Activated T-cell treated with anti-CD3 and anti-CD28 coated beads, Interleukin-2, amount 50 U/mL, for 72 hours (primary cell): ENCODE measurements at regions not wholly inside any gene's neighbourhood (a gene's known extent, or its start where the extent isn't known, plus 50 kb on each side); places are given as distances from the start of the nearest gene placed in this dataset.

Source experiments
- ATAC-seq, 2 donors: fragments of 150-1000 bp; cut with Tn5 transposase; replicated peaks in 1 of 2; 2 replicates each; pipeline ENCODE4 v1.10.0; 2021; ENCODE audit warnings: moderate library complexity in 2 of 2, mild to moderate bottlenecking in 1 of 2
- DNase-seq, 2 donors: peaks; one replicate each; pipeline ENCODE4 v3.0.0; 2021 to 2022; ENCODE audit warnings: mixed read lengths in 1 of 2
- H3K27ac Mint-ChIP-seq: one replicate; pipeline ENCODE4 v1.8.0; 2022; ENCODE audit warnings: mild to moderate bottlenecking, moderate library complexity, mixed read lengths
- H3K27me3 Mint-ChIP-seq: one replicate; pipeline ENCODE4 v1.8.0; 2022; ENCODE audit warnings: low read depth, mixed read lengths
- H3K36me3 Mint-ChIP-seq, 2 donors: one replicate each; pipeline ENCODE4 v1.8.0; 2022; ENCODE audit warnings: mixed read lengths in 2 of 2, mild to moderate bottlenecking in 1 of 2; ENCODE audit not compliant: insufficient read depth in 2 of 2
- H3K4me1 Mint-ChIP-seq: one replicate; pipeline ENCODE4 v1.8.0; 2022; ENCODE audit warnings: low read depth, mixed read lengths
- H3K4me3 Mint-ChIP-seq, 2 donors: one replicate each; pipeline ENCODE4 v1.8.0; 2022; ENCODE audit warnings: mild to moderate bottlenecking in 2 of 2, mixed read lengths in 2 of 2, moderate library complexity in 2 of 2
- H3K9me3 Mint-ChIP-seq, 2 donors: one replicate each; pipeline ENCODE4 v1.8.0; 2022; ENCODE audit warnings: mixed read lengths in 2 of 2

- DNase-seq, result no peak
- Mint-ChIP-seq H3K27me3 (no peaks in the 10 kb centered on the region), H3K4me3 (no peak overlapping the region), H3K9me3 (peaks cover 0 to 9% of the 10 kb centered on the region in 2 donors), H3K4me1 (no peaks in the 10 kb centered on the region), H3K27ac (no peak overlapping the region), H3K36me3 (no peaks in the 10 kb centered on the region)
- no peak for ATAC-seq
Measured at GRCh38 chrX:28303486-28303885, 283.8 kb upstream of the IL1RAPL1 start.

DNA sequence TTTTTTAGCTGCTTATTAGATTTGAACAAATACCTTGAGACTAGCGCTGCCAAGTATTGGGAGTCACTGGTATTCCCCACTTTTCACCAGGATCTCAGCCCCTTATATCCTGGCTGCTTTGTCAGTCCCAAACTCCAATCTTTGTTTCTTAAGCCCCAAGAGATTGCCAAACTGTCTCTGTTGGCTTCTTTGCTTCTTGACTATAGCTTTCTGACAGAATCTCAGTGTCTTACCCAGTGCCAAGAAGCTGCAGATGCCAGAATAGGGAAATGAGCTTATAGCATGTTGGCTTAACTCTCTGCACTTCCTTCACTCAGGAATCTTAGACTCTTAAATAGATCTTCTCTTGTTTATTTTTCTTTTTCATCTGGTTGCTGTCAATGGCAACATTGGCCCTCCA is 297.5 kb upstream of the DCAF8L1 start:
- H3K27ac Mint-ChIP-seq, result no peak overlapping the region
- DNase-seq, result no peak
- H3K9me3 Mint-ChIP-seq, result peaks cover 3 to 12% of the 10 kb centered on the region in 2 donors
- no peaks in the 10 kb centered on the region for H3K27me3 Mint-ChIP-seq
- H3K4me3 Mint-ChIP-seq, result no peak overlapping the region
- H3K36me3 Mint-ChIP-seq, result no peaks in the 10 kb centered on the region
- no peak for ATAC-seq
- H3K4me1 Mint-ChIP-seq, result no peaks in the 10 kb centered on the region

- no peak for ATAC-seq
- Mint-ChIP-seq H3K9me3 (peaks cover 3 to 12% of the 10 kb centered on the region in 2 donors), H3K4me1 (no peaks in the 10 kb centered on the region), H3K27ac (no peak overlapping the region), H3K27me3 (no peaks in the 10 kb centered on the region), H3K36me3 (no peaks in the 10 kb centered on the region), H3K4me3 (no peak overlapping the region)
- no peak for DNase-seq
Measured at GRCh38 chrX:28278251-28278650, 297.0 kb upstream of the DCAF8L1 start.

DNA sequence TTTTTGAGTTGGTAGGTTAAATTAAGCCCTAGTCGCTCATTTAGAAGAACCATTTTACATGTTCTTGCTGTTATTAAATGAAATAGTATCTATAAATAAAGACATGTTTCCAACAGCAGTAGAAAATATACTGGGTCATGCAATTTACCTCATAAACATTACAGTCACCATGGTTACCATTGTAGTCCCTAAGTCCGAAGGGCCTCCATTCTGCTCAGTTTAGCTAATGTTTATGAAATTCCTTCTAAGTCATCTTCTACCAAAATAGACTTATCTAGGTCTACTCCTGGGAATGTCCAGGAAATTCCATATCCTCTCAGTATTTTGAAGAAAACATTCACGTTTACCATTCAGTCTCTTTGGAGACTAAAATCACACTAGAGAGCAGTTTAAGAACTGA is 292.5 kb upstream of the DCAF8L1 start:
- Mint-ChIP-seq H3K4me1 (no peaks in the 10 kb centered on the region), H3K27ac (no peak overlapping the region), H3K4me3 (no peak overlapping the region), H3K27me3 (no peaks in the 10 kb centered on the region), H3K9me3 (peaks cover 0 to 3% of the 10 kb centered on the region in 2 donors), H3K36me3 (no peaks in the 10 kb centered on the region)
- DNase-seq (no peak), ATAC-seq (no peak)

- H3K4me3 Mint-ChIP-seq, result no peak overlapping the region
- H3K36me3 Mint-ChIP-seq, result no peaks in the 10 kb centered on the region
- H3K27me3 Mint-ChIP-seq, result no peaks in the 10 kb centered on the region
- no peak for ATAC-seq
- H3K9me3 Mint-ChIP-seq, result no peaks in the 10 kb centered on the region
- no peak overlapping the region for H3K27ac Mint-ChIP-seq
- H3K4me1 Mint-ChIP-seq, result no peaks in the 10 kb centered on the region
- no peak for DNase-seq
Measured at GRCh38 chrX:28246675-28247074, 265.4 kb upstream of the DCAF8L1 start.

DNA sequence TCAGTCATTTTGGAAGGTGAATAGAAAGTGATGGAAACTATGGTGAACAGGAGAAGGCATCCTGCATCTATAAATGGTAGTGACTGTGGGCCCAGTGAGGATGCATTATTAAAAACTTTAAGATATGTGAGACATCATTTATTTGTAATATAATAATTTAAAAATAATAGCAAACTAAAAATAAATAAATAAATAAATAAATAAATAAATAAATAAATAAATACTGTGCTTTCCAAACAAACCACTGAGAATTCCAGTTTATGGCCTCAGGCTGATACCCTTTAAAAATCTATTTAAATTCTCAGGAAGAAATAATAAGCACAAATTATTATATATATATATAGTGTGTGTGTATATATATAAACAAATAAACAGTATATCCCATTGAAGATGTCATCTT is 248.0 kb upstream of the DCAF8L1 start:
- no peak for ATAC-seq
- H3K27me3 Mint-ChIP-seq, result no peaks in the 10 kb centered on the region

DNA sequence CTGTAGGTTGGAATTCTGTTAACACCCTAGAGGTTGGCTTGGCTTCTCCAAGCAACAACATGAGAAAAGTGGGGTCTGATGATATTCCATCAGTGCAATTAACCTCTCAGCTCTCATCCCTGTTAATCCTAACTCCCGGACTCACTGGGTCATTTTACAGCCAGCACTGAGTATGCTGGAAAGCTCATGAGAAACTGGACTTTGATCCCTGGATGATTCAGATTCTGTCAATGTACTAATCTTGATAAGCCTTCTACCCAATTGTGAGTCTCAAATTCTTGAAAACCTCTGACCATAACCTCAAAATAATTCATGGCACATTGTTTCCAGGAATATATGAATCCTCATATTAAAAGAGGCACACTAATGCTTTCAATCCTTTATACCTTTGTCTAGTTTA is 244.3 kb upstream of the DCAF8L1 start:
- Mint-ChIP-seq H3K4me3 (no peak overlapping the region), H3K36me3 (no peaks in the 10 kb centered on the region), H3K27ac (no peak overlapping the region), H3K9me3 (peaks cover 0 to 4% of the 10 kb centered on the region in 2 donors), H3K27me3 (no peaks in the 10 kb centered on the region), H3K4me1 (no peaks in the 10 kb centered on the region)
- ATAC-seq (no peak), DNase-seq (no peak)

More for the DNA sequence above, 248.0 kb upstream of the DCAF8L1 start:
- no peak for DNase-seq
- Mint-ChIP-seq H3K27ac (no peak overlapping the region), H3K4me3 (no peak overlapping the region), H3K36me3 (no peaks in the 10 kb centered on the region), H3K4me1 (no peaks in the 10 kb centered on the region), H3K9me3 (peaks cover 0 to 1% of the 10 kb centered on the region in 2 donors)

- H3K36me3 Mint-ChIP-seq, result no peaks in the 10 kb centered on the region
- ATAC-seq, result no peak
Measured at GRCh38 chrX:28223991-28224390, 242.7 kb upstream of the DCAF8L1 start.

DNA sequence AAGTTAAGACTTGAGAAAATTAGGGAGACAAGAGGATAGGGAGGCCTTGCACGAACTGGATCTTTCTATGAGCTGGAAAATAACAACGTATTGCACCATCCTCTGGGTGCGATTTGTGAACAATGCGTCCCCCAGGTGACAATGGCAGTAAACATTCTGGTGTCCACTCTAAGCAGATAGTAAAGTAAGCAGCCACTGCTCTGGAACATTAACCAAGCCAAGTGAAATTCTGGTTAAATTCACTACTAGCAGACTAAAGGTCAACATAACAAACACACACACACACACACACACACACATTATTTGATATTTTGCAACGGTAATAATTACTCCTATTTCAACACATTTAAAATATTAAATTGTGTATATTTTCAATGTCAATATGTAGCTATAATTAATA is 242.2 kb upstream of the DCAF8L1 start:
- H3K27me3 Mint-ChIP-seq, result no peaks in the 10 kb centered on the region
- no peak overlapping the region for H3K27ac Mint-ChIP-seq
- DNase-seq (no peak), ATAC-seq (no peak)
- H3K36me3 Mint-ChIP-seq, result no peaks in the 10 kb centered on the region
- H3K9me3 Mint-ChIP-seq, result peaks cover 0 to 4% of the 10 kb centered on the region in 2 donors
- H3K4me1 Mint-ChIP-seq, result no peaks in the 10 kb centered on the region
- H3K4me3 Mint-ChIP-seq, result no peak overlapping the region

More at GRCh38 chrX:28223991-28224390, 242.7 kb upstream of the DCAF8L1 start:
- Mint-ChIP-seq H3K27me3 (no peaks in the 10 kb centered on the region), H3K4me1 (no peaks in the 10 kb centered on the region), H3K27ac (no peak overlapping the region), H3K9me3 (peaks cover 0 to 4% of the 10 kb centered on the region in 2 donors), H3K4me3 (no peak overlapping the region)
- DNase-seq, result no peak

DNA sequence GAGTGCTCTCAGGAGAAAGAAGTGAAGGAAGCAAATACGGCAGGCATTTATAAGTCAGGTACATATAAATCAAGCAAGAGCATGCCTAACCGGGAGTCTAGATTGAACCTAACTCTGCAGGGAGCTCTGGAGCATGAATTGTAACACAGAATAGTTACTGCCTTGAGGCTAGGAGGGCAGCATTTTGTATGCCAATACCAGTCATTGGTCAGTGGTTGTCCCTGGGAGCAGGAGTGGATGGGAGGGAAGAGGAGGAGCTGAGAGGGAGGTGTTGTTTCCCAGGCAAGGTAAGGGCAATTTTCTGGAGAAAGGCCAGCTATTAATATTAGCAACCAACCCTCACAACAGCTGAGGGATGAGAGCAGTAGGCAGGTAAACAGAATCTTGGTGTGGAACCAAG is 224.7 kb upstream of the DCAF8L1 start:
- no peak for DNase-seq
- no peak for ATAC-seq
- Mint-ChIP-seq H3K9me3 (peaks cover 0 to 3% of the 10 kb centered on the region in 2 donors), H3K4me3 (no peak overlapping the region), H3K36me3 (no peaks in the 10 kb centered on the region), H3K27me3 (peaks cover 9% of the 10 kb centered on the region), H3K4me1 (no peaks in the 10 kb centered on the region), H3K27ac (no peak overlapping the region)

GRCh38 chrX:28205126-28205525 is 223.9 kb upstream of the DCAF8L1 start:
- Mint-ChIP-seq H3K27ac (no peak overlapping the region), H3K36me3 (no peaks in the 10 kb centered on the region), H3K4me3 (no peak overlapping the region), H3K27me3 (peaks cover 9% of the 10 kb centered on the region), H3K9me3 (peaks cover 0 to 6% of the 10 kb centered on the region in 2 donors), H3K4me1 (no peaks in the 10 kb centered on the region)
- DNase-seq (no peak), ATAC-seq (no peak)

- Mint-ChIP-seq H3K9me3 (peaks cover 3 to 5% of the 10 kb centered on the region in 2 donors), H3K36me3 (no peaks in the 10 kb centered on the region), H3K4me1 (no peaks in the 10 kb centered on the region), H3K4me3 (no peak overlapping the region), H3K27me3 (no peaks in the 10 kb centered on the region), H3K27ac (no peak overlapping the region)
- ATAC-seq (no peak), DNase-seq (no peak)
Measured at GRCh38 chrX:28189011-28189410, 207.8 kb upstream of the DCAF8L1 start.

DNA sequence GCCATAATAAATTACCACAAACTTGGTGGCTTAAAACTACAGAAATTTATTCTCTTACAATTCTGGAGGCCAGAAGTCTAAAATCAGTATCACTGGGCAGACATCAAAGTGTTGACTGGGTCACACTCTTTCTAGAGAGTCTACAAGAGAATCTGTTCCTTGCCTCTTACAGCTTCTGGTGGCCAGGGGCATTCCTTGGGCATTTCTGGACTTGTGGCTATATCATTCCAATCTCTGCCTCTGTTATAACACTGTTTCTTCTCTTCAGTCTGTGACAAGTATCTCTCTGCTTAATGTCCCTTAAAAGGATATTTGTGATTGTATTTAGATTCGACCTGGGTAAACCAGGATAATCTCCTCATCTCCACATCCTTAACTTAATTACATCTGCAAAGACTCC is 207.3 kb upstream of the DCAF8L1 start:
- H3K4me3 Mint-ChIP-seq, result no peak overlapping the region
- no peak overlapping the region for H3K27ac Mint-ChIP-seq
- H3K9me3 Mint-ChIP-seq, result peaks cover 3 to 5% of the 10 kb centered on the region in 2 donors
- H3K4me1 Mint-ChIP-seq, result no peaks in the 10 kb centered on the region
- H3K36me3 Mint-ChIP-seq, result no peaks in the 10 kb centered on the region
- no peak for DNase-seq
- H3K27me3 Mint-ChIP-seq, result no peaks in the 10 kb centered on the region
- no peak for ATAC-seq

- H3K27me3 Mint-ChIP-seq, result no peaks in the 10 kb centered on the region
- ATAC-seq (no peak), DNase-seq (no peak)
- H3K27ac Mint-ChIP-seq, result no peak overlapping the region
- H3K4me3 Mint-ChIP-seq, result no peak overlapping the region
- peaks cover 0 to 1% of the 10 kb centered on the region in 2 donors for H3K9me3 Mint-ChIP-seq
- no peaks in the 10 kb centered on the region for H3K36me3 Mint-ChIP-seq
- no peaks in the 10 kb centered on the region for H3K4me1 Mint-ChIP-seq
Measured at GRCh38 chrX:28180096-28180495, 198.8 kb upstream of the DCAF8L1 start.
